Stimulated activated CD8-positive, alpha-beta memory T cell treated with anti-CD3 and anti-CD28 coated beads, Interleukin-7, amount 100 ng/mL, for 1 hour (primary cell): ENCODE measurements at regions not wholly inside any gene's neighbourhood (a gene's known extent, or its start where the extent isn't known, plus 50 kb on each side); places are given as distances from the start of the nearest gene placed in this dataset.
"Not testable (repeated sequence)": the region's sequence is repeated elsewhere in the genome, so short reads cannot be mapped to it uniquely, and the experiment has no call there.

Experiments
- DNase-seq, 2 donors: peaks; one replicate each; pipeline ENCODE4 v3.0.0-alpha.2; 2020; ENCODE audit warnings: low read depth in 2 of 2

DNA sequence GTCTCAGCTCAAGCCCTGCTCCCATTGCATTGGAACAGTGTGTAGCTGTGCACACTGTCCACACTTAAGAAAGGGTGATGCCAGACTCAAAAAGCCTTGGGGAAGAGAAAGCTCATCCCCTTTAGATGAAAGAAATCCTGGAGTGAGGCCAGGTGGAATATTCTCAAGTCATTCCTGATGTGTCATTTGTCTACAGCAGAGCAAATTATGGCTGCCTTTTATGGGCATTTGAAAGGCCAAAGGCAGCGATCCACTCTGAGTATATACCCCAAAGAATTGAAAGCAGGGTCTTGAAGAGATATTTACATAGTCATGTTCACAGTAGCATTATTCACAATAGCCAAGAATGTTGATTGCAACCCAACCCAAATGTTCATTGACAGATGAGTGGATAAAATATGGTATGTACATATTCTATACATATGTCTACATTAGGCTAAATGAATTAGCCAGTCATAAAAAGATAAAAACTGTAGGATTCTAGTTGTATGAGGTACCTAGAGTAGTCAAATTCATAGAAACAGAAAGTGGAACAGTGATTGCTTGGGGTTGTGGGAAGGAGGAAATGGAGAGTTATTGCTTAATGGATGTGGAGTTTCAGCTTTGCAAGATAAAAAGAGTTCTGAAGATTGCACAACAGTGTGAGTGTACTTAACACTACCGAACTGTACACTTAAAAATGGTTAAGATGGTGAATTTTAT is 214.9 kb downstream of the KCNRG start:
- DNase-seq: no peak

DNA sequence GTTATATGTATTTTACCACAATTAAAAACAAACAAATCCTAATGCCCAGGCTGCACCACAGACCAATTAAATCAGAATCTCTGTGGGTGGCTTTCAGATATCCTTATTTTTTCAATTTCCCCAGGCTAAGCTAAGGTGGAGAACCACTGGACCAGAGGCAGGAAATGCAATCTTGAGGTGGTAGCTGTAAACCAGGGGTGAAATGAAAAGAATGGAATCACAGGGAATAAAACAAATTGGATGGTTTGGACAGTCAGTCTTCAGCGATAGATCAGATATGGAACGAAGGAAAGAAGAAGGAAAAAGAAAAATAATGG is 215.4 kb downstream of the KCNRG start:
- DNase-seq: no peak

DNA sequence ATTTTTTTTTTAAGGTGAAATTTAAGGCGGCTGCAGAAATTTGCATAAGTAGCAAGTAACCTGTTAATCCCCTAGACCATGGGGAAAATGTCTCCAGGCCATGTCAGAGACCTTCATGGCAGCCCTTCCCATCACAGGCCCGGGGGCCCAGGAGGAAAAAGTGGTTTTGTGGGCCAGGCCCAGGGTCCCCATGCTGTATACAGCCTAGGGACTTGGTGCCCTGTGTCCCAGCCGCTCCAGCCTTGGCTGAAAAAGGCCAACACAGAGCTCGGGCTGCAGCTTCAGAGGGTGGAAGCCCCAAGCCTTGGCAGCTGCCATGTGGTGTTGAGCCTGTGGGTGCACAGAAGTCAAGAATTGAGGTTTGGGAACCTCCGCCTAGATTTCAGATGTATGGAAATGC is 218.3 kb downstream of the KCNRG start:
- DNase-seq: not testable (repeated sequence)

DNA sequence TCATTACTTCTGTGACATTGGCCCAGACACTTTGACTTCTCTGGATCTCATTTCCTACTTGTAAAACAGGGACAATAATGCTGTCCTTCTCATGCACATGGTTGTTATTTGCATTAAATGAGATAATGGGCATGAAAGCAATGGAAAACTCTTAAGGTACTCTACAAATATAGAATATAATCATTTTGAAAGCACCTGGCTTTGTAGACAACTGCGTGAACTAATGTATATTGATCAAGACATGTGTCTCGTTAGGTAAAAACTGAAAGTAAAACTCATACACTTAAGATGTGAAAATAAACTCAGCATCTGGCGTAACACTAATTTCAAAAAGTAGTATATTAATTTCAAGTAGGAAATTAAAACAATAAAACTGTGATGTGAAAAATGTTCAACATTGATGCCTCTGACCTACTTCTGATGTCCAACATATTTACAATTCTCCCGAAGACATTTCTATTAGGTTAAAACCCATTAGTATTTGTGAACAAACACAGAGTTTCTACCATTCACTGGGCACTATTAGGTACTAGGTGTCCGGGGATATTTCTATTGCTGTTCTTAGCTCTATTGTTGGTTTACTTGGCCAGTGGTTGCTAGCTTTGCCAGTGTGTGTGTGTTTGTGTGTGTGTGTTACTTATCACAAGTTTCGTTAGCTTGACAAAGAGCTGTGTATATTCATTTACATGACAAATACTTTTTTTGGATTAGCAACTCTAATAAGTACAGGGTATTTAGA is 220.5 kb downstream of the KCNRG start:
- no peak for DNase-seq

DNA sequence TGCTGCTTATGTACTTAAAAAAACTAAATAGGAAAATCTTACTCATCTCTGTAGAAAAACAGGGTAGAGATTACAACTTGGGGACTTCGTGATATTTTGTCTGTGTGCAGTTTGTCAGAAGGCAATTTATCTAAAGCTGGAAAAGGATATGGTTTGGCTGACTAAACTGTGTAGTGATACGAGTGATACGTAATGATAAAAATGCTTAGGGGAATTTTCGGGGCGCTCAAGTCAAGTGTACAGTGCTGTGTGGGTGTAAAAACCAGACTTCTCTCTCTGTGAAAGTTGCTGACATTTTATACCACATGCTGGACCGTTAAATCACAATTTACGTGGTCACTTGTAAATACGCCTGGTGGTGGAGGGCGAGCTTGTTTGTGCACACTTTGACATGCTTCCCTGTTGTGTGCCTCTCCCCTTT is 221.7 kb downstream of the KCNRG start:
- DNase-seq: no peak

DNA sequence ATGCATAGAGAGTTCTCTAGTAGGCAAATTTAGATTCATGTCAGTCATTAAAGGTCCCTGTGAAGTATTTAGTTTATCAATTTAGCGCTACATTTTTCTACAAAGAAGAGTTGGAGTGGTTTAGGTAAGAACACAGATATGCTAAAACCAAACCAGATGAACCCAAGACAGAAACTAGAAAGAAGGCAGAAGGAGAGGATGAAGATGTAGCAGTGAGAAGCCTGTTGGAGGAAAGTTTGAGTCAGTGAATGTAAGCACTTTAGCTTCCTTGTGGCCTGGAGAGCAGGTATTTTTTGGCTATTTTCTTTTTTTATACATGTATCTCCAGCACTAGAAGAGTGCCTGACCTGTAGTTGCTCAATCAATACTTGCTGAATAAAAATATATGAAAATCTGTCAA is 223.7 kb downstream of the KCNRG start:
- no peak for DNase-seq

DNA sequence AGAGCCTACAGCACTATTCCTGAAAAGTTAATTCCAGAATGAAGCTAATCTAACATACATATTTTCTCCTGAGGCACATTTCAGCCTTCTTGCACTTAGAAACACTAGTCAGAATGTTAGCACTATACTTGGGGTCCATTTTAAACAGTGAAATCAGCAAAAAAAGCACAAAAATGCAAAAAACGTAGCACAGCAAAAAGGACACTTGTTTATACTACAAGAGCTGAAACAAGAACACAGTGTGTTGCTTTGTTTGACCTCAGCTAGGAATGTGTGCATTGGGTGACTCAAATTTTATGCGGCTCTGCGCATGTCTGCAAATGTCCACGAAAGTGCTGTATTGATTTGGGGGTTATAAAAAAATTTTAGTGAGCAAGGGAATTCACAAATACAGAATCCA is 226.2 kb downstream of the KCNRG start:
- no peak for DNase-seq

DNA sequence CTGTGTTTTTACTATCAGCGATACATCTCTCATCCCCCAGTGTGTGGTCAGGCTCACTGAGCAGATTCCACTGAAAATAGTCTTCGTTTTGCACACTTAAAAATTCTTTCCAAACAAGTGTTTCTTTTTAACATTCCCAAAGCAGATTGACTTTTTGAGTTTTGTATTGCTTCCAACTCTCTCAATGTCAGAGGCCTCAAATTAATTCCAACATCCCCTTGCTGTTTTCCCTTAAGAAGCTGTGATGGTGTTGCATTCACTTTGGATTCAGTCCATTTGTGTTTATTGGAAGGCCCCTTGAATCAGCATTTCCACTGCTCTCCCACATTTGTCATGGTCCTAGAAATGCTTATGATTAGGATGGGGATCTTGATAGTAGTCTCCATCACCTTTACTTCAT is 228.7 kb downstream of the KCNRG start:
- no peak for DNase-seq

DNA sequence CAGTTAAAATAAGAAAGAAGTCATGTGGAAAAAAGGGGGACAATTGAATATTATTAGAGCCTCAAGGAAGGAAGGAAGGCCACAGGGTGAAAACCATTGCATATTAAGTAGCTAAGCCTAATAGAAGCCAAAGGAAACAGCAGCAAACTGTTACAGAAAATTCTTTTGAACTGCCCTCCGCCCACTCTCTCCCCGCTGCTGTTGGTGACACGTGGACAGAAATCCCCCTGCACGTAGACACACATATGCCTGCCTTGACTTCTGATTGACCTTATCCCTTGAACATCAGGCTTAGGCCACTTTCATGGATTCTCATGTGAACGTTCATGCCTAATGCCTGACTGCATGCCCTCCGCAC is 229.1 kb downstream of the KCNRG start:
- DNase-seq: no peak

DNA sequence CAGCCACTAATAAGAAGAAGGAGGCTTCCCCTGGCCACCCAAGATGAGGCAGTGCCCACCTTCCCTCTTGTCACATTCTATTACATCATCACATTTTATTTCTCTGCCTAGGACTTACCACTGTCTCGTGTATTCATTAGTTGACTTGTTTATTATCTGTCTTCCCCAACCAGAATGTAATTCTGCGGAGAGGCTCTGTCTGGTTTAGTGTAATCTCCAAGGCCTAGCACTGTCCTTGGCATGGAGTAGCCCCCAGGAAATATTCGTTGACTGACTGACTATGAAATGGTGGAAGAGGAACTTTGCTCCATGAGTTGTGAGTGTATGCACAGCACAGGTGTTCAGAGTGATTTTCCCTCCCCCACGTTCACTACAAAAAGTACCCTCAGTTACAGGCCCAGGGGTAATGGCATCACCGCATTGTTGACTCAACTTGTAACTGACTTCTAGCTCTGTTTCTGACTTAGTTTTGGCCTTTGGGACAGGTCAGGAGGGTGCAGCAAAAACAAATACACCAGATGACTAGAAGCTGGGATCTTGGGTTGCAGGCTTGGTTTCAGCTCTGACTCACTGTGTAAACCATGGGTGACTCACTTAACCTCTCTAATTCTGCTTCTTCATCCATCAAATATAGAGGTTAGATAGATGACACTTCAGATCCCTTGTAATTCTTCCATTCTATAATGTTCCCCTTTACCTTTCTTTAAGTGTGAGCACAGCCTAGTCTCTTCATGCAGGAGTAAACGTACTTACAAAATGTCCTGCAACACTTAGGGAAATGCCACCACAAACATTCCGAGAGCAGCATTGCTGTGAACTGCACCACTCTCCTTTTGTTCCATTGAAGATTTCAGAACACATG is 229.7 kb downstream of the KCNRG start:
- DNase-seq: no peak

DNA sequence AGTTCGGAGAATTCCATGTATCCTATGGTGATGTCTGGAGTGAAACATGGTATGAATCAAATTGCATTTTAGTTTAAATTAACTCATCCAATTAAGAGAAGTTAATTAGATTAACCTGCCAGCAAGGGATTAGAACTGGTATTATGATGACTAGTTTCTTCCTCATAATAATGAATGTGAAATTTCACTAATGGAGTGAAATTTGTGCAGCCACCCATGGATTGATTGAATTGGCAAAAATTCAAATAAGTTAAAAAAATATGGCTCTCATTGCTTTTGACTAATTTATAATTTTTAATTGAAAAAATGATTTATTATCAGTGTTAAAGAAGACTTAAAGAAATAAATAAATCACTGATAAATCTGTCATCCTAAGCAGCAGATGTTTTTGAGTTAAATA is 232.0 kb downstream of the KCNRG start:
- no peak for DNase-seq

DNA sequence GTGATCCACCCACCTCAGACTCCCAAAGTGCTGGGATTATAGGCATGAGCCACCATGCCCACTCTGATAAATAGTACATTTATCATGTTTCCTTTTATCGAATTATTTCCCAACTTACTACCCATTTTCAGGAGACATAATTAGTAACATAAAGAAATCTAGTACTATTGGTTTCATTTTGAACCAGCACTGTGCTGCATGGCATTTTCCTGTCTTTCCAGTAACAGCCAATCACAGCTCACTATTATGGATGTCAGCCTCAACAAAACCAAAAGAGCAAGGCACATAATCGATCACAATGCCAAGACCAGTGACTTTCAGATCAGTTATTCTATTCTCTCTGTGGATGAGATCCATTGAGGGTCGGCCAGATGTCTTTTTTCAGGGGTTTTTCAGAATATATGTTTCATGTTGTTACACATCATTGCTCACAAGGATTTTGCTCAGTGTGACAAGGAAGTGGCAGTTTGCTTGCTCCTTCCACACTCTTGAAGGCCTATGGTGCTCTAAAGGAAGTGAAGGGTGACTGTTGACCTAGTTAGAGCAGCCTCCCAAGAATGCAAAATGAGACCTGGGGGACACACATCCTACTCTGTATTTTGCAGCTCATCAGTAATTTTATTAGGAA is 233.4 kb downstream of the KCNRG start:
- no peak for DNase-seq

DNA sequence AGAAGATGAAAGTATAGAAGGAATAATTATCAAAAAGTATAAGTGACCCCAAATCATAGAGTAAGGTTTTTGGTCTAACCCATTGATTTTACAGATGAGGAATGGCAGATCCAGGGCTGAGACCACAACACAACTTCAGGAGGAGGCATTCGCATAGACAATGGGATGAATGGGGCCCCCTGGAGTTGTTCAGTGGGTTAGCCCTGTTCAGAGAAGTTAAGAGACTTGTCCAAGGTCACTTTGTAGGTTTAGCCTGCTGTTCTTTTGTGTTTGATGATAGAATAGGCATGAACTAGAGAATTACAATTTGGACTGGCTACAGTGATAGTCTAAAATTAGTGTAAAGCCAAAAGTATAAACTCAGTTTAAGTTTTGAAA is 233.9 kb downstream of the KCNRG start:
- DNase-seq: no peak

DNA sequence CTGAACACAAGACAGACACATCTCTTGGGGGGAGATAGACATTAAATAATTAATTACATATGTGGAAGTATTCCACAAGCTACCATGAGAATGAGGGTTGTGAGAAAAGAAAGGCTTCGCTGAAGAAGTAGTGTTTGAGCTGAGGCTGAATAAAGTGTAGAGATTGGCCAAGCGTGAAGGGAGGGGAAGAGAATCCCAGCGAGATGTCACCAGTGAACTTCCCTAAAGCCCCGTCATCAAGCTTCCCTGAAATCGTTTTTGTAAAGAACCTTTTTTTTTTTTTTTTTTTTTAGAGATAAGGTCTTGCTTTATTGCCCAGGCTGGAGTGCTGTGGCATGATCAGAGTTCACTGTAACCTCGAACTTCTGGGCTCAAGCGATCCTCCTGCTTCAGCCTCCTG is 235.2 kb downstream of the KCNRG start:
- no peak for DNase-seq

DNA sequence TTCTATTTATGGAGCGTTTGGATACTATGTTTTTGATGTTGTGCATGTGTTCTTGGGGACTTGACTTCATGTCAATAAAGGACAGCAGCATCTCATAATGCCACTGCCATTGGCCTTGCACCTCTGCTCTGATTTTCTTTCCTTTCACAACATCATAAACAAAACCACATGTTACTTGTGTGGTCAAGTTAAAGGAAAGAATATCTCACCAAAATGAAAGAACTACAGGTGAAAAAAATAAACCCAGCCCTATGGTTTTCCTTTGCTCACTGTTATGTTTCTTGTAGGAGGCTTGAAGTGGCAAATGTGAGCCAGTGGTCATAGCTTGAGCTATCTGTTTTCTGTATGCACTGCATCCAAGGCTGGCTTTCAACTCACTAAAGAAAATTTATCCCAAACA is 240.4 kb downstream of the KCNRG start:
- DNase-seq: no peak

DNA sequence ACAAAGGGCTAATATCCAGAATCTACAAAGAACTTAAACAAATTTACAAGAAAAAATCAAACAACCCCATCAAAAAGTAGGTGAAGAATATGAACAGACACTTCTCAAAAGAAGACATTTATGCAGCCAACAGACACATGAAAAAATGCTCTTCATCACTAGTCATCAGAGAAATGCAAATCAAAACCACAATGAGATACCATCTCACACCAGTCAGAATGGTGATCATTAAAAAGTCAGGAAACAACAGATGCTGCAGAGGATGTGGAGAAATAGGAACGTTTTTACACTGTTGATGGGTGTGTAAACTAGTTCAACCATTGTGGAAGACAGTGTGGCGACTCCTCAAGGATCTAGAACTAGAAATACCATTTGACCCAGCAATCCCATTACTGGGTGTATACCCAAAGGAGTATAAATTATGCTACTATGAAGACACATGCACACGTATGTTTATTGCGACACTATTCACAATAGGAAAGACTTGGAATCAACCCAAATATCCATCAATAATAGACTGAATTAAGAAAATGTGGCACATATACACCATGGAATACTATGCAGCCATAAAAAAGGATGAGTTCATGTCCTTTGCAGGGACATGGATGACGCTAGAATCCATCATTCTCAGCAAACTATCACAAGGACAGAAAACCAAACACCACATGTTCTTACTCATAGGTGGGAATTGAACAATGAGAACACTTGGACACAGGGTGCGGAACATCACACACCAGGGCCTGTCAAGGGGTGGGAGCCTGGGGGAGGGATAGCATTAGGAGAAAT is 241.5 kb downstream of the KCNRG start:
- not testable (repeated sequence) for DNase-seq

DNA sequence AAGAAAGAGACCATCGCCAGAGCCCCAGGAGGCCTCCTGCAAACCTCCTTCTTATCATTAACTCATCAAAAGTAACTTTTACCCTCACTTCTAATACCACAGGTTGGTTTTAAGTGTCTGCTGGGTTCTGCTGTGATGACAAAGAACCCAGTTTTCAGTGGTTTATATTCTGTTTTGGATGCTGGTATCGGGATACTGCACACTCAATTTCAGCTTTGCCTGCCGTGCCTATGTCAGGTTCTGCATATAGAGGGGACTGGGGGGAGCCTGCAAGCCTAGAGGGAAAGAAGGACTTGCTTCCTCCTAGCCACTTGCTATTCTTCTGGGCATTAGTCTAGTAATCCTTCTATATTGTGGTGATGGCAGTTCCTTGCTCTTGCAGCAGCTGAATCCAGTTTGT is 242.4 kb downstream of the KCNRG start:
- no peak for DNase-seq

DNA sequence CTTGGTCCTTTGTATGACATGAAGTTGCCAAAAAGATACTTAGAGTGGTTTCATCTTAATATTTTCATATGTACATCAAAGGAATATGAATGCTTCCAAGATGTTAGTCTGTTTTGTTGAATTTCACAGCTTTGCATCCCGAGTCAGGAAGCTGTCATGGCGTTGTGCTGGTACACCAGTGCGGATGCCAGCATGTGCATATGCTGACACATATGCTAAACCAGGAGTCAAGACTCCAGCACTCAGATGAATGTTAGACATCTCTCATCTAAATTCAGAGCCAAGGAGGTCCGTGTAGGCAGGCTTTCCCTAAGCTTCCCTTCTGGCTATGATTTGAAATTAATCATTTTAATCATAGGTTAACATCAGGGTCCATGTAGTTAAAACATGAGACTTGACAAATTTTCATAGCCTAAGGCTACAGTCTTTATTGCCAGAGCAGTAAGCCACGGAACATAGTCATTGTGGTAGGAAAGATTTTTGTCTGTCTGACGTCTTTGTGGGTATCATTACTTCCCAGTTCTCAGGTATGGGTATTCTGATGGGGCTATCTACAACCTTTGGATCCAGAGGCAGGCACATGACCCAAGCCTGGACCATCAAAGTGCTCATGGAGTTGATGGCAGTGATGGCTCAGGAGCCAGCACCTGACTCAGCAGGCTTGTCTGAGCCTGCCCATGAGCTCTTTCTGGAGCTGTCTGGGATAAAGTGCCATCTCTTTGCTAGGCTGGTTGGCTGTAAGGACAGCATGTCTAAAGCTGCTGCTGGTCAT is 246.1 kb downstream of the KCNRG start:
- DNase-seq: no peak

DNA sequence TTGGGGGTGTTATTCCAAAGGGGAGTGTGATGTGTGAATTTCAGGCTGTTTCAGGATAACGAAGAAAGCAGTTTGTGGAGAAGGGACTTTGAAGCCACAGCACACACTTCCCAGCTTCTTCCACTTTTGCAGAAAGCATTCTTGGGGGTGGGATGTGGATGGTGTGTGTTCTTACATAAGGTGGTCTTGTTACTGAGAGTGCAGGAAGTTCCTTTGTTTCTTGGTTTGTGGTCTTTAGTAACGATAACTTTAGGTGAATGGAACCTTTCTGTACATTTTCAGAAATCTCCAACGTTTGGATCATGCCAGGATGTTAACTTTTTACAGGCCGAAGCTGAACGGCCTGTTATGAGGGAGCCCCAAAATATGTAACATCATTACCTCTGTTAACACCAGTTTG is 251.8 kb downstream of the KCNRG start:
- no peak for DNase-seq

DNA sequence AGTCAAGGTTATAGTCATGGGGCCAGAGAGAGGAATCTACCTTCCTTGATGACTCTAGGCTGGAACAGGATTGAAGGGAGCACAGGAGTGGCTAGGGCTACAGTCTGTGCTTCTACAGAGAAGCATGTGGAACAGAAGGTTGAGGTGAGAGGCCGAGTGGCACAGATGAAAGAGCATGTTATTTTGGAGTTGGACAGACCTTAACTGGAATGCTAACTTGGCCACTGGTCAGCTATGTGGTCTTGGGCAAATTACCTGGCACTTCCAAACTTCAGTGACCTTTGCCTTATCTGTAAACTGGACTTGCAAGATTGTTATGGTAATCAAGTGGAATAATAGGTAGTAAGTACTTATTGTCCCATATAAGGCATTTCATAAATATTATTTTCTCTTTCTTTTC is 252.7 kb downstream of the KCNRG start:
- no peak for DNase-seq

DNA sequence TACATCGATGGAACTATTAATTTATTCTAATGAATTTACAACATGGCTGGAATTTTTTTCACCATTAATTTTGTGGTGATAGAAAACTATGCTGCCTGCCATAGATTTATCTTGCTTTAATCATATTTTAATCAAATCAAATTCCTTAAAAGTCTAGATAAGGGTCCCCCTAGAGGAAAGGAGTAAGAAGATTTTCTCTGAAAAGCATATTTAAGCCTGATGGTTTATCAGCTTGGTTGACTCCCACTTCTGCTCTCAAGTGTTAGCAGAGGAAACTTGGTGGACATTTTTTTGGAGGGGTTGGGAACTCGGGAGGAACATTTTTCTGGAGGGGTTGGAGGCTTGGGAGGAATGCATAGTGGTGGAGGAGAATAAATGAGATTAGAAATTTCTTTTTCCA is 253.3 kb downstream of the KCNRG start:
- no peak for DNase-seq
